ENCODE measurements at regions not wholly inside any gene's neighbourhood (a gene's known extent, or its start where the extent isn't known, plus 50 kb on each side); places are given as distances from the start of the nearest gene placed in this dataset.
"Not testable (repeated sequence)": the region's sequence is repeated elsewhere in the genome, so short reads cannot be mapped to it uniquely, and the experiment has no call there.

DNA sequence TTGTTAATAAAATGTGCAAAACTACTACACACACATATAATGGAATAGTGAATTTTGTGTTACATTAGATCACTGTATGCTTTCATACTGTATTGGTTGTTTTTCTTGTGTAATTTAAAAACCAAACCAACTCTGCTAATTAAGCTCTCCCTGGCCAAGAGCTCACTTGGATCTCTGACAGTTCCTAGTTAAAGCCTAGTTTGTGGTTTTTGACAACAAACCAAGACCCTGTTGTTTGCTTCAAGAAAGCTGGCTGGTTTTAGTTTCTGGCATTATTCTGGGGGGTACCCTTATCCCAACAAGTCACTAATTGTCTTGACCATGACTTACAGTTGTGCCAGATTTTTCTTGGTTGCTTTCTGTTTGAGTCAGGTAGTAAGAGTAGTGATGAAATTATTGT, 121.4 kb upstream of the CXorf66 start:
- TF ChIP-seq, protein P1, sequence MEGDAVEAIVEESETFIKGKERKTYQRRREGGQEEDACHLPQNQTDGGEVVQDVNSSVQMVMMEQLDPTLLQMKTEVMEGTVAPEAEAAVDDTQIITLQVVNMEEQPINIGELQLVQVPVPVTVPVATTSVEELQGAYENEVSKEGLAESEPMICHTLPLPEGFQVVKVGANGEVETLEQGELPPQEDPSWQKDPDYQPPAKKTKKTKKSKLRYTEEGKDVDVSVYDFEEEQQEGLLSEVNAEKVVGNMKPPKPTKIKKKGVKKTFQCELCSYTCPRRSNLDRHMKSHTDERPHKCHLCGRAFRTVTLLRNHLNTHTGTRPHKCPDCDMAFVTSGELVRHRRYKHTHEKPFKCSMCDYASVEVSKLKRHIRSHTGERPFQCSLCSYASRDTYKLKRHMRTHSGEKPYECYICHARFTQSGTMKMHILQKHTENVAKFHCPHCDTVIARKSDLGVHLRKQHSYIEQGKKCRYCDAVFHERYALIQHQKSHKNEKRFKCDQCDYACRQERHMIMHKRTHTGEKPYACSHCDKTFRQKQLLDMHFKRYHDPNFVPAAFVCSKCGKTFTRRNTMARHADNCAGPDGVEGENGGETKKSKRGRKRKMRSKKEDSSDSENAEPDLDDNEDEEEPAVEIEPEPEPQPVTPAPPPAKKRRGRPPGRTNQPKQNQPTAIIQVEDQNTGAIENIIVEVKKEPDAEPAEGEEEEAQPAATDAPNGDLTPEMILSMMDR (conservative IDR thresholded peaks at IDR 0.05; ENCODE audit: low read depth, low read length), result no peak
- H3K4me3 ChIP-seq (ENCODE audit: low read depth, low read length), result no peak overlapping the region
- no peak for DNase-seq (ENCODE audit: low read depth)

- DNase-seq (ENCODE audit: low read depth), result not testable (repeated sequence)
Measured at GRCh38 chrX:140074851-140075250, 109.5 kb upstream of the CXorf66 start.

DNA sequence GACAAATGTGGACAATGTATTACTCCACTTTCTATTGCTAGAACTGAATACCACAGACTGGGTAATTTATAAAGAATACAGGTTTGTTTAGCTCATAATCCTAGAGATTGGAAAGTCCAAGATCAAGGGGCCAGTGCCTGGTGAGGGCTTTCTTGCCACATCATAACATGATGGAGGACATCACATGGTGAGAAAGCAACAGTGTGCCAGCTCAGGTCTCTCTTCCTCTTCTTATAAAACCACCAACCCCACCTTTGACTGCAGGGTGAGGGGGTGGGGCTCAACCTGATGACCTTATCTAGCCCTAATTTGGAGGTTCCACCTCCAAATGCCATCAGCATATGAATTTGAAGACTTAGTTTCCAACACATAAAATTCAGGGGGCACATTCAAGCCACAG, 105.7 kb upstream of the CXorf66 start:
- no peak overlapping the region for H3K4me3 ChIP-seq (ENCODE audit: low read depth, low read length)
- TF ChIP-seq, protein P1 (conservative IDR thresholded peaks at IDR 0.05; ENCODE audit: low read depth, low read length), result no peak
- DNase-seq (ENCODE audit: low read depth), result no peak

More at GRCh38 chrX:140074851-140075250, 109.5 kb upstream of the CXorf66 start:
- not testable (repeated sequence) for H3K4me3 ChIP-seq (ENCODE audit: low read depth, low read length)

- H3K4me3 ChIP-seq (ENCODE audit: low read depth, low read length), result no peak overlapping the region
- DNase-seq (ENCODE audit: low read depth), result no peak
- TF ChIP-seq, protein P1 (conservative IDR thresholded peaks at IDR 0.05; ENCODE audit: low read depth, low read length), result no peak
Measured at GRCh38 chrX:140065961-140066662, 100.8 kb upstream of the CXorf66 start.

- no peak overlapping the region for H3K4me3 ChIP-seq (ENCODE audit: low read depth, low read length)
- TF ChIP-seq, protein P1 (conservative IDR thresholded peaks at IDR 0.05; ENCODE audit: low read depth, low read length), result no peak
- no peak for DNase-seq (ENCODE audit: low read depth)
Measured at GRCh38 chrX:140064993-140065392, 99.7 kb upstream of the CXorf66 start.

DNA sequence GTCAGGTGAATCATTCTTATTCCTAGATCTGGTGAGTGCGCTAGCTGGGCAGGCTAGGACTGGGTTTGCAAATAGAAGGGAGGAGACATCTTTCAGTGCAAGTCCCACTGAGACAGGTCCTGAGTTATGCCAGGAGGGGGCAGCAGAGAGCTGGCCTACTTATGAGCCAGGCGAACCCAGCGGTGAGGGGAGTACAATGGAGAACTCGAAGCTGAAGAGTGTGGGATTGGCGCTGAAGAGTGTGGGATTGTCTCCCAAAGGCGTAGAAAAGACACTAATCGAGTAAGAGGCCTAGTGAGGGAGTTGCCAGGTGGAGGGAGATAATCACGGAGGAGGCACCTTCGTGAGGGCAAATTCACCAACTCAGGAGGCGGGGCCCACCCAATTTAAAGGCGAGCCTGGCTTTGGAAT, 91.7 kb upstream of the CXorf66 start:
- TF ChIP-seq, protein P1 (conservative IDR thresholded peaks at IDR 0.05; ENCODE audit: low read depth, low read length), result peak; percentile 79

GRCh38 chrX:140053846-140054245, 88.5 kb upstream of the CXorf66 start:
- TF ChIP-seq, protein P1 (conservative IDR thresholded peaks at IDR 0.05; ENCODE audit: low read depth, low read length), result no peak
- DNase-seq (ENCODE audit: low read depth), result no peak
- no peak overlapping the region for H3K4me3 ChIP-seq (ENCODE audit: low read depth, low read length)

More for the DNA sequence above, 91.7 kb upstream of the CXorf66 start:
- no peak overlapping the region for H3K4me3 ChIP-seq (ENCODE audit: low read depth, low read length)
- peak; percentile 75 for DNase-seq (ENCODE audit: low read depth)

All from choroid plexus epithelial cell (primary cell).